ENCODE measurements at regions not wholly inside any gene's neighbourhood (a gene's known extent, or its start where the extent isn't known, plus 50 kb on each side); places are given as distances from the start of the nearest gene placed in this dataset.

DNA sequence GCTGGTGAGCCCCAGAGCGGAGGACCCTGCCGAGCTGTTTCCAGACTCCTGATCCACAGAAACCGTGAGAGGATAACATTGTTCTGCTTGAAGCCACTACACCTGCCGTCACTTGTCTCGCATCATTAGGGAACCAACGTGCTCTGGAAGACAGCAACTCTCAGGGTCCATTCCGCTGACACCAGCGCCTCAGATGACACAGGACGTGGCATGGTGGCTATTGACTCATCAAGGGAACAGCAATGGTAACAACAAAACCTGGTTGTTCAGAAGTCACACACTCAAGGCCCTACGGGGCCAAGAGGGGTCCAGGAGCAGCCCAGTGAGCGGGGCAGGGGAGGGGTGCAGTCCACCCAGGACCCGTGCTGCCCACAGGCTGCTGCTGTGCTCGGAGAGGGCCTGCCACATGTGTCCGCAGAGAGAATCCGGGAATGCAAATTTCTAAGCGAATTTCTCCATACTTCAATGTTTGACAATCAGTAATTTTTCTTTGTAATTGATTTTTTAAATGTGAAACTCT lies 110.4 kb downstream of the TTLL2 start:
- no peak overlapping the region for H3K4me3 ChIP-seq (ENCODE audit: low read length)
- H3K27me3 ChIP-seq (ENCODE audit: low read length), result peaks cover 16% of the 10 kb centered on the region; the same call in 1 of the 2 replicates
- TF ChIP-seq CTCF (conservative IDR thresholded peaks at IDR 0.05; ENCODE audit: low read depth, low read length) (no peak), EZH2phosphoT487 (IDR thresholded peaks at IDR 0.05; ENCODE audit: borderline replicate concordance, low read length) (no peak), EZH2 (IDR thresholded peaks at IDR 0.05; ENCODE audit: low read length, unreplicated experiment) (no peak)
- ChIA-PET POLR2A (ENCODE audit: unreplicated experiment) (no interaction called here), CTCF (no interaction called here)
- DNase-seq (no peak), ATAC-seq (no peak)
- intact Hi-C loops (cut with micrococcal nuclease), result no loop called here
- no peak overlapping the region for H3K9ac ChIP-seq (ENCODE audit: low read length)
- no peak overlapping the region for H2AFZ ChIP-seq (ENCODE audit: low read length)
- no peaks in the 10 kb centered on the region for H3K9me3 ChIP-seq (ENCODE audit: low read length)
- no TSS peak for BruUV-seq (replicated peaks)
- H3F3A ChIP-seq (ENCODE audit: low read length, unreplicated experiment), result no peaks in the 10 kb centered on the region
- H3K4me2 ChIP-seq (ENCODE audit: low read length), result no peak overlapping the region
- H4K20me1 ChIP-seq (ENCODE audit: low read length), result no peaks in the 10 kb centered on the region
- no peaks in the 10 kb centered on the region for H3K4me1 ChIP-seq (ENCODE audit: insufficient read depth, low read length)
- H3K79me2 ChIP-seq (ENCODE audit: low read length), result no peaks in the 10 kb centered on the region
- H3K27ac ChIP-seq (ENCODE audit: low read length), result no peak overlapping the region
- H3K9me2 ChIP-seq (replicated peaks; ENCODE audit: low read length), result no peaks in the 10 kb centered on the region
- H3K36me3 ChIP-seq (ENCODE audit: low read depth, low read length), result no peaks in the 10 kb centered on the region

DNA sequence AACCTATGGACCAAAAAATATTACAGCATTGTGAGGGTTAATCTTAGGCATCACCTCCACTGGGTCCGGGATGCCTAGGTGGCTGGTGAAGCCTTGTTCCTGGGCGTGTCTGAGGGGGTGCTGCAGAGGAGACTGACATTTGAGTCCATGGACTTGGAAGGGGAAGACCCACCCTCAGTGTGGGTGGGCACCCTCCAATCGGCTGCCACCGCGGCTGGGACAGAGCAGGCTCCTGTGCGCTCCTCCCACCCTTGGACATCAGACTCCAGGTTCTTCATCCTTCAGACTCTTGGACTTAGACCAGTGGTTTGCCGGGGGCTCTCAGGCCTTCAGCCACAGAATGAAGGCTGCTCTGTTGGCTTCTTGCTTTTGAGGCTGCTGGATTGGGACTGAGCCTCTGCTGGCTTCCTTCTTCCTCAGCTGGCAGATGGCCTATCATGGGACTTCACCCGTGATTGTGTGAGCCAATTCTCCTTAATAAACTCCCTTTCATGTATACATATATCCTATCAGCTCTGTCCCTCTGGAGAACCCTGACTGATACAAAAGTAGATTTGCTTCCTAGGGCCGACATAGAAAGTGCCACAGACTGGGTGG lies 113.1 kb downstream of the TTLL2 start:
- no peaks in the 10 kb centered on the region for H3K9me2 ChIP-seq (replicated peaks; ENCODE audit: low read length)
- BruUV-seq (replicated peaks), result no TSS peak
- H3K36me3 ChIP-seq (ENCODE audit: low read depth, low read length), result no peaks in the 10 kb centered on the region
- H3K9ac ChIP-seq (ENCODE audit: low read length), result no peak overlapping the region
- CTCF ChIA-PET, result no interaction called here
- no peak for DNase-seq
- TF ChIP-seq CTCF (conservative IDR thresholded peaks at IDR 0.05; ENCODE audit: low read depth, low read length) (no peak), EZH2phosphoT487 (IDR thresholded peaks at IDR 0.05; ENCODE audit: borderline replicate concordance, low read length) (no peak), EZH2 (IDR thresholded peaks at IDR 0.05; ENCODE audit: low read length, unreplicated experiment) (no peak)
- POLR2A ChIA-PET (ENCODE audit: unreplicated experiment), result no interaction called here
- H3K4me1 ChIP-seq (ENCODE audit: insufficient read depth, low read length), result no peaks in the 10 kb centered on the region
- no peaks in the 10 kb centered on the region for H3F3A ChIP-seq (ENCODE audit: low read length, unreplicated experiment)
- H3K4me2 ChIP-seq (ENCODE audit: low read length), result no peak overlapping the region
- H3K9me3 ChIP-seq (ENCODE audit: low read length), result no peaks in the 10 kb centered on the region
- no peak overlapping the region for H3K27ac ChIP-seq (ENCODE audit: low read length)
- no peak overlapping the region for H3K4me3 ChIP-seq (ENCODE audit: low read length)
- H4K20me1 ChIP-seq (ENCODE audit: low read length), result no peaks in the 10 kb centered on the region
- no peak for ATAC-seq
- H3K79me2 ChIP-seq (ENCODE audit: low read length), result no peaks in the 10 kb centered on the region
- peaks cover 37% of the 10 kb centered on the region for H3K27me3 ChIP-seq (ENCODE audit: low read length)
- H2AFZ ChIP-seq (ENCODE audit: low read length), result no peak overlapping the region
- intact Hi-C loops (cut with micrococcal nuclease), result no loop called here

GRCh38 chr6:167441715-167442206 lies 116.9 kb downstream of the TTLL2 start:
- no peaks in the 10 kb centered on the region for H3F3A ChIP-seq (ENCODE audit: low read length, unreplicated experiment)
- ChIA-PET POLR2A (ENCODE audit: unreplicated experiment) (no interaction called here), CTCF (no interaction called here)
- no peak overlapping the region for H2AFZ ChIP-seq (ENCODE audit: low read length)
- no peak for DNase-seq
- H3K36me3 ChIP-seq (ENCODE audit: low read depth, low read length), result no peaks in the 10 kb centered on the region
- H3K27me3 ChIP-seq (ENCODE audit: low read length), result peaks cover 55% of the 10 kb centered on the region
- no peak overlapping the region for H3K27ac ChIP-seq (ENCODE audit: low read length)
- BruUV-seq (replicated peaks), result no TSS peak
- H4K20me1 ChIP-seq (ENCODE audit: low read length), result no peaks in the 10 kb centered on the region
- no peak overlapping the region for H3K4me3 ChIP-seq (ENCODE audit: low read length)
- no peak for TF ChIP-seq EZH2phosphoT487 (IDR thresholded peaks at IDR 0.05; ENCODE audit: borderline replicate concordance, low read length)
- TF ChIP-seq EZH2 (IDR thresholded peaks at IDR 0.05; ENCODE audit: low read length, unreplicated experiment), result no peak
- no peak for TF ChIP-seq CTCF (conservative IDR thresholded peaks at IDR 0.05; ENCODE audit: low read depth, low read length)
- no peak overlapping the region for H3K9ac ChIP-seq (ENCODE audit: low read length)
- H3K4me2 ChIP-seq (ENCODE audit: low read length), result no peak overlapping the region
- intact Hi-C loops (cut with micrococcal nuclease), result no loop called here
- no peaks in the 10 kb centered on the region for H3K9me2 ChIP-seq (replicated peaks; ENCODE audit: low read length)
- H3K9me3 ChIP-seq (ENCODE audit: low read length), result no peaks in the 10 kb centered on the region
- H3K4me1 ChIP-seq (ENCODE audit: insufficient read depth, low read length), result no peaks in the 10 kb centered on the region
- H3K79me2 ChIP-seq (ENCODE audit: low read length), result no peaks in the 10 kb centered on the region
- no peak for ATAC-seq
